NCI-H1417 (cell line): ENCODE measurements at regions not wholly inside any gene's neighbourhood (a gene's known extent, or its start where the extent isn't known, plus 50 kb on each side); places are given as distances from the start of the nearest gene placed in this dataset.
A peak's percentile ranks its signal among the peaks of the same experiment; 100 is the strongest.
"Not testable (repeated sequence)": the region's sequence is repeated elsewhere in the genome, so short reads cannot be mapped to it uniquely, and the experiment has no call there.

Experiments used
- DNase-seq, 3 experiments: peaks; one replicate each; lab custom pipeline; 2025; lab: John Stamatoyannopoulos, UW

DNA sequence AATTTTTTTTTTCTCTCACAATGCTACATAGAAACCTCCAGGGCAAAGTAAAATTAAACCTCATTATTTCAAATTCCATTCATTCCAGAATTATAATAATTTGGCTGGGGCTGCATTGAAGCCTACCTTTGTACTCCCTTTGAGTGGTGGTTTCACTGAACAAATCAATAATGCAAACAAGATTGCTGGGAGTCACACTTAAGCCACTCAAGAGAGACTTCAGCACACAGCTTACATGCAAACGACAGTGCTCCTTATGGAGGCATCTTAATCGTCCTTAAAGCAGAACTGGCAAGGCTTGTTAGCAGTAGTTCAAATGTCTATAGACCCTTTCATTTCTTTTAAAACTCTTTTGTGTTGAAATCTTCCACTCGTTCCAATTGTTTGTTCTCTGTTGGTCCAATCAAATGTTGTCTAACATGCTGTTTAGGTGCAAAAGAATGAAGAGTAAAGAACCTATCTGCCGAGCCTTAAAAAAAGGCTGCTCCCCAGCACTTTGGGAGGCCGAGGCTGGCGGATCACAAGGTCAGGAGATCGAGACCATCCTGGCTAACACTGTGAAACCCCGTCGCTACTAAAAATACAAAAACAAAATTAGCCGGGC is 294.9 kb downstream of the FGFR2 start:
- peak in 1 of 3 experiments; percentile 53 for DNase-seq

DNA sequence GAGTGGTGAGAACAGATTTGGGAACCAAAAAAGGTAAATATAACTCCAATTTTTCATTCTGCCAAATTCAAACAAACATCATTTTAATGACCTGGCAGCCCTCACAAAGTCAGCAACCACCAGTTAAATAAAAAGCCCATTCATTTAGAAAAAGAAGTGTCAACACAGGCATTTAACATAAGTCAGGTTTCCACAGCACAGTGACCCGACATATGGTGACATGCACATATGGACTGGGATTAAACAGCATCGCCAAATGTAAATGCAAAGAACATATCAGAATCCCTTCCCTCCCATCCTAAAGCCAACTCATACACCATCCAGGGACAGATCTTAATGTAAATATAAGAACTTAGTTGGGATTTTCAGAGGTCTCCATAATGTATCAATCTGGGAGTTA is 293.2 kb downstream of the FGFR2 start:
- DNase-seq = no peak

DNA sequence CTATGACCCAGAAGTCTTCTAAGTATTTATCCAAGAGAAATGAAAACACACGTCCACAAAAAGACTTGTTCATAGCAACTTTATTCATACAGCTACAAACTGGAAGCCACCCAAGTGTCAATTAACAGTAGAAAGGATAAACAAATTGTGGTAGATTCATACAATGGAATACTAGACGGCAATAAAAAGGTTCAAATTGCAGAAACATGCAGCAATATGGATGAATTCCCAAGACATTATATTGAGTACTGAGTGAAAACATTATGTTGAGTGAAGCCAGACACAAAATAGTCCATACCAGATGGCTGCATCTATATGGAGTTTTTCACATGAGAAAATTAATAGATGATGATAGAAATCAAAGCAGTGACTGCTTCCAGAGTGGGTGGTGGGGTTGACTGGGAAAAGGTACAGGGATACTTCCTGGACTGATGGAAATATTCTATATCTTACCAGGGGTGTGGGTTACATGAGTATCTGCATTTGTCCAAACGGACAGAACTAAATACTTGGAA is 292.0 kb downstream of the FGFR2 start:
- DNase-seq = no peak

DNA sequence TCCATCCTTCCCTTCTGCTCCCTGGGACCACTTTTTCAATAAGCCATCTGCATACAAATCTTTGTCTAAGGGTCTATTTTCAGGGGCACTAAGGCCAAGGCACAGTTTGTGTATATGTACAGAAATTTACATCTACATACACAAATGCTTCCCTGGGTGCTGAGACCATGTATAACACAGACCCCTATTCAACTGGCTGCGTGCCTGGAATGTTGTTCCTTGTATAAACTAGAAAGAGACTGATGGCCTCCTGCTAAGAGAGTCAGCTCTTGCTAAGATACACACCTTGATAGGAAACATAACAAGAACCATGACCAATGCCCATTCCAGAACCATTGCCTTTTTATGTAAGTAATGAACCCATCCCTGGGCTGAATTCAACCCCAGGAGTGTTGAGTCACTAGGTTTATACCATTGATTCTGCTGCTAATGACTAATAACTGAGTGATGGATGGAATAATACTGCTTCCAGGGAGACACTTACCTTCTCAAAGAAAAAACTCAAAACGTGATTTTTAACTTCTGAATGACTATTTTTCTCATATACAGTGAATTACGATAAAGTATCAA is 290.7 kb downstream of the FGFR2 start:
- no peak for DNase-seq

DNA sequence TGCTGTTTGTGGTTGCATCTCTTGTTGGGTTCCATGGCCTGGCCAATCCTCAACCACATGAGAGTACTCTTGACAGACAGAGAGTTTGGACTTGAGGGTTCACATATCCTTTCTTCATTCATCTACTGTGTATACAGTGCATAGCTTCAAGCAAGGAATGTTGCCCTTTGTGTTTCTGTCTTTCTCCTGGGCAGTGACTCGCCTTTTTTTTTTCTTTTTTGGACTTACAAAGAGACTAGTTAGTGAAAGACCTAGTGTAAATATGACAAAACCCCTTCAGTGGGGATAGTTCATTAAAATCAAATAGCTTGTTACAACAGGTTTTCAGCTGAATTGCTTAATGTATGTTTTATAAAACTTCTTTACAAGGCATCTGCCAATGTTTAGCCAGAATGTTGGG is 290.2 kb downstream of the FGFR2 start:
- no peak for DNase-seq

DNA sequence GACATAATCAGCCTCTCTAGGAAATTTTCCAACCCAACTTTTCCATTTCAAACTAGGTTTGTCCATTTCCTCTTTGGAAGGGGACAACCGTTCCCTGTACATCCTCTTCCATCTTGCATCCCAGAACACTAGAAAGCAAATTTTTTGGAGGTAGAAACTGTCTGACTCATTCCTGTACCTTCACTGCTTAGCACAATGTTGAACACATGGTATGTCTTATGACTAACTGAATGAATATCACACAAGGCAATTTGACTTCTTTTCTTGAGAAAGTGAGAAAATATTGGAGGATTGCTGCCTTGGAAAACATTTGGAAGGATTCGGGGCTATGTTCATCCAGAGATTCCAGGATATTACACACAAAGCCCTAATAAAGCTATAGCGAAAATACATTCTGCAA is 289.1 kb downstream of the FGFR2 start:
- DNase-seq = no peak

DNA sequence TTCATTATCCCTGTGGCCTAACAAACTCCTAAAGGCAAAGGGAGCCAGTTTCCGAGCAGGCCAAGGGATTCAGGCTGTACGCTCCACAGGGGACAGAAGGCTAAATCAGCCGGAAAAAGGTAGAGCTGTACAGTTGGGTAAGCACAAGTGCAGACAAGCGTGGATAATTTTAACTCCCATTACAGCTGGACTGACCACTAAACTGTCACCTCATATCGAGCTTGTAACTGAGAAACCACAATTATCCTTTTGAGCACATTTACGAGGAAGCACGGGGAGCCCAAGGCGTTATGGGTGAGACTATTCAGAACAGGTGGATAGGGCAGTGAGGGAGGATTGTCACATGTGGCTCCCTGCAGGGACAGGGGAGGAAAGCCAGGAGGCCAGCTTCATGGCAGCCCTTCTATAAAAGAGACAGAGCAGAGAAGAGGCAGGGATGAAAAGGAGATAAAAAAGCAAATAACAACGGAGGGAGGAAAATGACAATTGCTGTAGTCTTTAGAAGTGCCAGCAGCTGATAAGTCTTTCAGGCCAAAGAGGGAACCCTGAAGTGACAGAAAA is 288.0 kb downstream of the FGFR2 start:
- peak in 2 of 3 experiments; percentile 41 to 84 for DNase-seq

DNA sequence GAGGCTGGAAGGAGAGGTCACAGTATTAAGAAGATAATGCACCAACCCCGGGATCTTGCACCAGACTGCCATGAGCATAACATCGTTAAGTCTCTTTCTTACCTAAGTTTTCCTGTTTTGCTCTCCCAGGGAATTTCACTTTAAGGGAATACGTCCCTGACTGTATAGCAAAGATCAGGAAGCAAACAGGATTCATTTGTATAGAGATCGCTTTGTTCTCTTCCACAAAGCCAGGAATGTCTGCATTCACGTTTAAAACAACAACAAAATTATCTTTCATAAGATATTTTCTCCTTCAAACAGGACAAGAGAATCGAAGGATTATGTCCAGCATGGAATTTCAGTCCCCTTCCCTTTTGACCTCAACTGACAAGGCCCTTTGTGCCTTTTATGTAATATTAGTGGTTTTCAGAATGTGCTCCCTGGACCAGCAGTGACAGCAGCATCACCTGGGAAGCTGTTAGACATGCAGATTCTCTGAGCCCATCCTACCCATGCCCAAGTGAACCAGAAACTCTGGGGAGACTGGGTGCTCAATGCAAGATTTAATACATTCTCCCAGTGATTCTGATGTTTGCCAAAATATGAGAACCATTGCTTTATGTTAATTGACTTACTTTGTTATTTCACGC is 286.3 kb downstream of the FGFR2 start:
- no peak for DNase-seq

DNA sequence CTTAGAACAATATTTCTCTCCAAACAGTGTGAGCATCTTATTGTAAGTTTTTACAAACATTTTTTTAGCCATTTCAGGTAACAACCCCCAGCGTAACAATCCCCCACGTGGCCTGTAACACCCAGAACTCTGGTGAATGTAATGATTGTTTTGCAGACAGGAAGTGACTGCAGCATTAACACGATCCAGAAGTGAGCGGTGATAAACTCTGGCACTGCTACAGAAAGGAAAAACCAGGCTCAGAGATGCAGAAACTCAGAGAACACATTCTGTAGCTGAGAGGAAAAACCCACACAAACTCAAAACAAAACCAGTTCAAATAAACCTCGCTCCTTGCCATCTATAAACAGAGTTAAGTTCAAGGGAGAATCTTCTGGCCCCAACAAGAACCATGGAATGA is 285.7 kb downstream of the FGFR2 start:
- no peak for DNase-seq

DNA sequence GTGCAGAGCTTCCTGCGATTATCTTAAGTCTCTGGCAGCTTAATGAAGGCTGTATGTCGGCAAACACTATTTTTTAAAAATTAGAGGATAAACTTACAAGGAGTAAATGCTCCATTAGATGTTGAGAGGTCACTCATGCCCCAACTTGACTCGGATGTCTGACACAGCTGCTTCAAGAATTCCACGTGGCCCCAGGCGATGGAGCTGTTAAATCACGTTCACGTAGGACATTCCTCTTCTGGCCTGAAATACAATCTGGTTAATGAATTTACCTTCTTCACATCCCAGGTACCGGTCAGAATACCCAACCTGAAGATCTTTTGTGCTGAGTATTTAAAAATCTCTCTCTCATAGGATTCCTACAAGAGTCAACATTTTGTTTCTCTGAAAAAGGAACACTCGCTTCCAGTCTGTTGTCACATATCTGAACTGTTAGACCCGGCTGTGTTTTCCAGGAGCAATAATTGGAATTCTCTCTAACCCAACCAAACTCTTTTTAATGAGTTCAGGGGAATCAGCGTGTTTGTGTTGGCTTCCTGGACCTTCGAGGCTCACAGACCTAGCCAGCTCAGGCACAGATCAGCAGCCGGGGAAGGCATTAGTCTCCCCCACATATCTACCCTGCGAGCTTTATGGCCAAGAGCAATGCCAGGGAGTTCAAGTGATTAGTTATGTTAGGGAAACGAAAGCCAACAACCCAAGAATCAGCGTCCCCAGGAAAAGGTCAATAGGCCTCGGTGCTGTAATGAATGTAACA is 284.9 kb downstream of the FGFR2 start:
- DNase-seq = no peak

DNA sequence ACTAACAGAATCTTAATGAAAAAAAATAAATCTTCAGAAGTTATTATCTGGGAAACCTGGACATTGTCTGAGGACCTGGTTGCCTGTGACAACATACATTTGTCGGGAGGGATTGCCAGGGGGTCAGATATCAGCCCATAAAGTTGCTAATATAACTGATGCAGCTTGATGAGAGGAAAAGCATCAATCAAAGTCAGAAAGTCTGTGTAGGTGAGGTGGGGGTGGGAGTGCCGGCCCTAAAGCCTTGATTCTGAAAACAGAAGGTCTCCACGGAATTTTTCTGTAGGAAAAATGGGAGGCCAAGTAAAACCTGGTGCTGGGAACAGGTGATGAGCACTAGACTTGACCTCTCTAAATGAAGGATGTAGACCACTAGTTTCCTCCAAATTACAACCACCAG is 281.8 kb downstream of the FGFR2 start:
- DNase-seq = no peak

DNA sequence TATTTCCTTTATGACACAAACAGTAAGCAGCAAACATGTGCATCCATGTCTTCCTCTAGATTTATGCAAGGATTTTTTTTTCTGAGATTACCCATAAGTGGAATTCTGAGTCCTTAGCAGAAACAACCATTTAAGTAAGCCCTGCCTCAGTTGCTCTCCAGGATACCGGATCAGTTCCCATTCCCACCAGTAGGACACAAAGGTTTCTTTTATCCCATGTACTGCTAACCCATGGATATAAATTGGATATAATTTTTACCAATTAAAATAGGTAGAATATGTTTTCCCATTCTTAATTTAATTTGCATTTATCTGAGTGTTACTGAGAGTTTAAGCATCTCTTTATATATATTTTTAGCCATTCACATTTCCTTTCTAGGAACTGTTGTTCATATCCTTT is 280.9 kb downstream of the FGFR2 start:
- no peak for DNase-seq

DNA sequence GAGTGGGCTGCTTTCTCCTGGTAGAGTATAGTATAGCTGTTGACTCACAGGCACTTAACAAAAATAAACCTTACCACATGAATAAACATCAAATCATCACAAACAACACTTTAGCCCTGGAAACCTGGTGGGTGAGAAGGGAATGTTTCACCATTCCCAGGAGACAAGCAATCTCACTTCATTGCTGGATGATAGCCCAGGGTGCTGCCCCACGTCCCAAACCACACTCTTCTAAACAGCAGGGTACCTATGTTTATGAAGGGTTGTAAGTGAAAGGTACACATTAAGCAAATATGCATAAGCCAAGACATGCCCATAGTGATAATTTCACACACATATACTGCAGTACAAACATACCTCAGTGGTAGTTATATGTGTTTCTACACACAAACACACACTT is 276.2 kb downstream of the FGFR2 start:
- DNase-seq = no peak

DNA sequence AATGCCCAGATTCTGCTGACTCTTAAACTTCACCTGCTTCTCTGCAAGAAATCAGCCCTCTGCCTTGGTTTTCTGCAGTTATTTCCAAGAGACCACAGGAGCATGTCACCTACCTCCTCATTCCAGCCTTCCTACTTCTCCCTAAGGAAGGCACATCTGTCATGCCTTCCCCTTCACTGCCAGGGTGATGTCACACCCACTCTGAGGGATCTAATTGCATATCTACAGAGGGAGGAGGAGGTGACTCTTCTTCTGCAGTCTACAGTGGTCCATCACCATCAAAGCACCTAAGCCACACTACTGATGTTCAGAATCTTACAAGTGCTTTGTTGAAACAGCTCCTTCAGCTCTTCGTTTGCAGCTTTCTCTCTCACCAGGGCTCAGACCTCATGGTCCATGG is 275.5 kb downstream of the FGFR2 start:
- no peak for DNase-seq

DNA sequence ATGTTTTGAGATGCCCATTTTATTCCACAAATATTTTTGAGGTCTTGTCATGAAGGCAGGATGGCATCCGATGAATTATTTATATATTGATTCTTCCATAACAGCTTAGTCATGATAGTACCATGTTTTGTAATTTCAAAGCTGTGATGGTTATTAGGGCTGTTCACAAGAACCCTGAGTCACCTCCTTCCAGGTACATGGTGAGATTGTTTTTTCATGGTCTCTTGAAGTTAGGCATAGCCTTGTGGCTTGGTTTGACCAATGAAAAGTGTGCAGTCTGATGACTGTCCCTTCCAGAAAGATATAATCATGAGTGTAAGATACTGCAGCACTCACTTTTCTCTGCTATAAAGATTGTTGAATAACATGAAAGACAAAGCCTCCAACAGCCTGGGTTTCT is 274.8 kb downstream of the FGFR2 start:
- no peak for DNase-seq

DNA sequence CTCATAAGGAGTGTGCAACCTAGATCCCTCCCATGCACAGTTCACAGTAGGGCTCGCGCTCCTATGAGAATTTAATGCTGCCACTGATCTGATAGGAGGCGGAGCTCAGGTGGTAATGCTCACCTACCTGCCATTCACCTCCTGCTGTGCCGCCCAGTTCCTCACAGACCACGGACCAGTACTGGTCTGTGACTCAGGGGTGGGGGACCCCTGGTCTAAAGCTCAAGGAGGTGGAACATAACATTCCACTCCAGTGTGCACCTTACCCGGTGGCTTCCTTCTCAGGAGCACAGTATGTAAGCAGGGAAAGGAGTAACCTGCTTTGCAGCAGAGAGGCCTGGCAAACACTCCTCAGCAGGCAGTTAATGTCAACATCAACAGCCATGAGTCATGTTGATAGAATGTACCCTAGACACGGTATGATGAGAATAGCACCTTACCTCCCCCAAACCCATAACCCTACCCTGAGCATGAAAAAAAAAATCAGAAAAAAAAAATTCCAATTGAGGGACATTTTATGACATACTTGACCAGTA is 273.5 kb downstream of the FGFR2 start:
- DNase-seq = no peak

DNA sequence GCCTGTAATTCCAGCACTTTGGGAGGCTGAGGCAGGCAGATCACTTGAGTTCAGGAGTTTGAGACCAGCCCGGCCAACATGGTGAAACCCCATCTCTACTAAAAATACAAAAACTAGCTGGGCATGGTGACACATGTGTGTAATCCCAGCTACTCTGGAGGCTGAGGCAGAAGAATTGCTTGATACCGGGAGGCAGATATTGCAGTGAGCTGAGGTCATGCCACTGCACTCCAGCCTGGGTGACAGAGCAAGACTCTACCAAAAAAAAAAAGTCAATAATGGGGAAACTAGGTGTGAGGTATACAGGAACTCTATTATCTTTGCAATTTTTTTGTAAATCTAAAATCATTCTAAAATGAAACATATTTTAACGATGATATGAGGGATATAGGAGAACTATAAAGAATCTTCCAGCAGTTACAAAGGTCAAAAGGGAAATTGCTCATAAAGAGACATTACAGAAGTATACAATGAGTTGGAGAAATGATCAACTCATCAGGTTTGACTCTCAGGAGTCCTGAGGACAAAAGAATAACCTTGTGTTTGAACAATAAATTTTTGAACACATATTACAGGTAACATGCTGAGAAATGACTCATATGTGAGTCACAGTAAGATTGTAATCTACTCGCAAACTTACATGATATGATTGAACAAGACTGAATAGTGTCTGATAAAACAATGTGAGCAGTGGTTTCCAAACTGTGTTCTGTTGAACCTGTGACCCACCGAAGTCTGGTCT is 272.6 kb downstream of the FGFR2 start:
- no peak for DNase-seq

DNA sequence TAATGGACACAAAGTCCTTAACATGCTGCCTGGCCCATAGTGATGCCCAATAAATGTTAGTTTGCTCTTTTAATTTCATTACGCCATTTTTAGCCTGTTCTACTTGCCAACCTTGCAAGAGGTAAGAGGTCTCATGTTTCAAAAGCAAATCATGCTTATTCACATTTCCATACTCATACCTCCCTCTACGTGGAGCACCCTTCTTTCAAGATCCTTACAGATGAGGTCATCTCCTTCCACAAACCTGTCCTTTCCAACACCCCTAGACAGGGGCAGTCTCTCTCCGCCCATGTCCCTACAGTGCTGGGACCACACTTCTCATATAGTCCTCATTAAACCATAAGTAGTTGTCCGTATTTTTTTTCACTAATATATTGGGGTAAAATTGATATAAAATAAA is 271.3 kb downstream of the FGFR2 start:
- DNase-seq = no peak

DNA sequence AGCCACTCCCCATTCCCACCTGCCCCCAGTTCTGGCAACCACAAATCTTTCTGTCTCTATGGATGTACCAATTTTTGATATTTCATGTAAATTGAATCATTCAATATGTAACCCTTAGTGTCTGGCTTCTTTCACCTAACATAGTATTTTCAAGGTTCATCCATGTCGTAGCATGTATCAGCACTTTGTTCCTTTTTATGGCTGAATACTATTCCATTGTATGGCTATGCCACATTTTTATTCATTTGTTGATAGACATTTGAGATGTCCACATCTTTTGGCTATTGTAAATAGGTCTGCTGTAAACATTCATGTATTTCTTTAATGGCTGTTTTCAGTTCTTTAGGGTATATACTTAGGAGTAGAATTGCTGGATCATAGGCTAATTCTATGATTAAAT is 270.5 kb downstream of the FGFR2 start:
- no peak for DNase-seq

DNA sequence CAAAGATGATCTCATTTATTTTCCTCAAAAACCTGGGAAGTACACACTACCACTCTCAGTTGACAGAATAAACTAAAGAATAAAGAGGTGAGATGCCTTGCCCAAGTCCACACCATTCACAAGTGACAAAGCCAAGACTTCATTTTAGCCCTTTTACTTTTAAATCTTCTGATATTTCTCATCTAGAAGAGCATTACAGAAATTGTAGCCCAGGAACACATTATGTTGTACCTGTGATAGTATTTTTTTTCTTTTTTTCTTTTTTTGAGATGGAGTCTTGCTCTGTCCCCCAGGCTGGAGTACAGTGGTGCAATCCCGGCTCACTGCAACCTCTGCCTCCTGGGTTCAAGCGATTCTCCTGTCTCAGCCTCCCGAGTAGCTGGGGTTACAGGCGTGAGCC is 268.6 kb downstream of the FGFR2 start:
- DNase-seq = not testable (repeated sequence)

DNA sequence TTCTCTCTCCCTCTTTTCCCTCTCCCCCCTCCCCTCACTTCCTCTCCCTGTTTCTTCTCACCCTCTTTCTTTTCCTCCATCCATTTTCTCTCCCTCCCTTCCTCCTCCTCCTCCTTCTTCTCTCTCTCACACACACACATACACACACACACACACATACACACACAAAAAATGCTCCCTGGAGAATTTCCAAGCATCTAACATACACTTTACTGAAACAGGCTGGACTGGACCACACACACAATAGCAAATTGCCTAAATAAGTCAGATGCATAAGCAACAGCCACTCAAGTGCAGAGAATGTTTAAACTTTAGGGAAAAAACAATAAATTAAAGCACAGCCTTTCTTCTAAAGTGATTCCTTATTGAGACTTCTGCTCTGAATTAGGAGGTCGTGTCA is 267.7 kb downstream of the FGFR2 start:
- DNase-seq = no peak

DNA sequence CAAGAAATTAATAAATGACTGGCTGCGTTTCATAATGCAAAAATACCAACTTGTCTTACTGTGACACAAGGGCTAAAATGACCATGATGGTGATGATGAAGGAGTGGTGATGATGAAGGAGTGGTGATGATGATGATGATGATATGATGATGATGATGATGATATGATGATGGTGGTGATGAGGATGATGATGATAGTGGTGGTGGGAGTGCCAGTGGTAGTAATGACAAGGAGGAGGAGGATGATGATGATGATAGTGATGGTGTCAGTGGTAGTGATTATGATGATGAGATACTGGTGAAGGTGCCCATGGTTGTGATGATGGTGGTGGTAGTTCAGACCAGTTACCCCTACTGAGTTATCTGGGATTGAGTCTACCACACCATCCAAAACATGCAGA is 265.9 kb downstream of the FGFR2 start:
- DNase-seq = no peak
